ENCODE measurements at regions not wholly inside any gene's neighbourhood (a gene's known extent, or its start where the extent isn't known, plus 50 kb on each side); places are given as distances from the start of the nearest gene placed in this dataset.

DNA sequence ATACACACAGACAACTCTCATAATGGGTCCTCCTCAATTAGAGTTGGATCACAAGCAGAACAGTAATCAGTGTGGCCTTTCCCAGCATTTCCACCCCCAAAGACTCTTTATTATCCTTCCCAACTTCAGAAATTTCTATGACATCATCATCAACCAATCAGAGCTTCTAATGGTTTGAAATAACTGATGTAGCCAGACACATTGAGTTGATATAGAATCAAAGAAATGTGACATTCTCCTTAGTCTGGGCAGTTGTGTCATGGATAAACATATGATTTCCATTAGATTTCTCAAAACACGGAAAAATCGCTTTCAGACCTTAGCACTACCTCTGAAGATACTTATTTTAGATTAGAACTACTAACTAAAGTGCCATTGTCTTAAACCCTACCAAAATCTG lies 75.7 kb upstream of the NFIB start:
- no peak for DNase-seq

DNA sequence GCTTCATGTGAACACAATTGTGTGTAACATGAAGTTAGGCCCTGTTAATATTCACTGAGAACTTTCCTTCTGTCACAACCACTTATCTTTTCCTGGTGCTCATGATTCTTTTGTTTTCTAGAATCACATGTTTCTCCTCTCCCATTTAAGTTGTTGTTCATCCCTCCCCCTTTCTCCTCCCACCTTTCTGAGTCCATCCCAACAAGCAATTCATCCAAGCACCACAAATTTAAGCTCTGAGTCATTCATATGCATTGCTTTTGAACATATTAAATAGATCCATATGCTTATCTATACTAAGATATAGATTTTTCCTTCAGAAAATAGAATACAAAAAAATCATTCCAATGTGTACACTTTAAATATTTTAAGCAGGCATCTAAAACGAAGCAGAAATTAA lies 75.2 kb upstream of the NFIB start:
- no peak for DNase-seq

DNA sequence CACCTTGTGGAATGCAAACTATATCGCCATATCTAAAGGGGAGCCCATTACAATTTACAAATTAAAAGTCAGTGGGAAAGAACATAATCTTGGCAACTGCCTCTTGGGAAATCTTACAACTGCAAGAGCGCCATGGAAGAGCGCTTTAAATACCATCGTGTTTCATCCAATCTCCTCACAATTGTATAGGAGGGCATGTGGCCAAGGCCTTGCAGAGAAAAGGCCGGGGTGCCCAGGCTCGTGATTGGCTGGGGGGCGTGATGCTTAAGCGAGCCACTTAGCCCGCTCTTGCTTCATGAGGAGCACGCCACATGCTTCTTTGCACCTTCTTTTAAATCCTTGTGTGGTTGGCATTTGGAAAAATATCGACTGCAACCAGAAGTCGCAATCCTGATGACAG lies 69.8 kb upstream of the NFIB start:
- DNase-seq: no peak

DNA sequence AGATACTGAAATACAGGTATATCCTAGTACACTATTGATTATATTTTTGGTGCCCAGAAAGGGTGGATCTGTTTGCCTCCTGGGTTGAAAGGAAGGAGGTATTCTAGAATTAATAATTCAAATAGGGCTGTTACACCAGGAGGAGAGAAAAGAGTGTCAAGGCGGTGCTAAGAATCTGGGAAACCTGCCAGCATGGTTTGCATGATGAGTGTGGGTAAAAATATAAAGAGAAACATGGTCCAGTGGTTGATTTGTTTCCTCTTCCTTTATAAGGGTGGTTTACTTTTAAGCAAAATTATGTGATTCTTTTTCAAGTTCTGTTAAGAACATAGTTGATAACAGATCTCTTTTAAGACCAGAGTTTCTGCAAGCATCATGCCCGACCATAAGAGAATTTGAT lies 69.4 kb upstream of the NFIB start:
- DNase-seq: no peak

DNA sequence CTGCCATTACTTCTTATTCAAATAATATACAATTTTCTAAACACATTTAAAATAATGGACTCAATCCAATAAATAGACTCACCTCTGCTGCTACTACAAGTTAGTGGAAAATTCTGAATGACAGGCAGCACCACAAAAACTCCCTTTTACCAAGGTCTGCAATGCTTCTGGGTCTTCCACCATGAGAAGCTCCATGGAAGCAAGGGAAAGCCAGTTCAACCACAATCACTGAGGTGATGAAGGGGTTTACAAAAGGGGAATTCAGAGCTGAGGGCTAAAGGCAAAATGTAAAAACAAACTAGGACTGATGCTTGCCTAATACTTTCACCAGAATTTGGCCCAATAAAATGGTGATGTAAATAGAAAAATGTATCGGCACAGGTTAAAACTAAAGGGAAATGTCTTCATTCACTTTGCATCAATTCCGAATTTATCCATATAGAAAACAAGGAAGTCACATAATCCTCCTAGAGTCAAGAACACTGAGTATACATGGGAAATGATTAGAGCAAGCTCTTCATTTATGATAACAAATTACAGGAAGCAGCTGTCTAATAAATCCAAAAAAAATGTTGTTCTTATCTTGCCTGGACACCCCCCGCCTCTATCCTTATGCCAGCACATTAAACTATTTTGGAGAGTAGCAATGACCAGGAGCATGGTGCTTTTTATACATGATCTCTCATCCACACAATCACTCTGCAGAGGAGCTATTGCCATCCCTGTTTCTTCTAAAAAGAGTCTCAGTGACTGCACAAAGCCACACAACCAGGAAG lies 66.3 kb upstream of the NFIB start:
- DNase-seq: no peak

DNA sequence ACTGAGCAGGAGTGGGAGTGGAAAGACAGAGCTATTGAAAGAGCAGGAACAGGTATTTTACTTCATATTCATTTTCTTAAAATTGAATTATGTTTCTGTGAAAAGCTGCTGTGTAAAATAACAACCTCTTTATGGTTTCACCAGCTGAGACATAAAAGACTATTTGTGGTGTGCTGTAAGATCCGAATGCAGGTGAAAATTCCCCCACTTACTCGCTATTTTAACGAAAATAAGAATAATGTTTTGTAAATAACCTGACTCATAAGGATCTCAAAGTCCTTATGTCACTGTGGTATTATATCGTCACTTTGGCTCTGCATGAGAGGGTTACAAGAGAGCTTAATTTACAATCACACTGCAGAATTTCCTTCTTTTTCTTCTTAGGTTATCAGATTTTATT lies 65.3 kb upstream of the NFIB start:
- DNase-seq: no peak

DNA sequence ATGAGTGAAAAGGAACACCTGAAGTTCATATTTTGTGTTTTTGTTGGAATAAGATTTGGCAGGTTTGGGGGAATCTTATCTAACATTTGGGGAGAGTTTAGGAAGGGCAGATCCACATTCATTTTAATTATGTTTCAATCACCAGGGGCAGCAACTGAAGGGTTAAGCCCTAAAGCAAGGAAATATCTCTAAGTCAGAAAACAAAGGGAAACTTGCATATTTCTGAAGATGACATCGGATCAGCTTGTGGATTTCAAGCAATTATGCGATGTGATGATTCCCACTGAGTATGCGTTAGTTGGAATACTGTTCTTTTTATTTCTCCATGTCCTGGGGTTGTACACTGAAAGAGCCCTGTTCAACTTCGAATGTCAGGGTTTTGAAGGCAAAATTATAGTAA lies 59.8 kb upstream of the NFIB start:
- DNase-seq: no peak

DNA sequence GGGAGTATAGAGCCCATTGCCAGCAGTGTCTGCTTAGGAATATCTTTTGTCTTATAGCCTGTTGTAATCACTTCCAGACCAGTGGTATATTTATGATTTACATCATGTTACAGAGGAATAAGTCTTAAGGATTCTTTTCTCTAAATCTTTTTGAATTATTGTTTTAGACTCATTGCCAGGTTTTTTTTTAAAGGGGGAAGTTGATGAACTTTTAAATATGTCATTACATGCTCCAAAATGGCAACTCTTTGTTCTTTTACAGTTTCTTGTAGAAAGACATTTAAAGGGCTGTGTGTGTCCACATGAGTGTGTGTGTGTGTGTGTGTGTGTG lies 59.4 kb upstream of the NFIB start:
- DNase-seq: no peak

DNA sequence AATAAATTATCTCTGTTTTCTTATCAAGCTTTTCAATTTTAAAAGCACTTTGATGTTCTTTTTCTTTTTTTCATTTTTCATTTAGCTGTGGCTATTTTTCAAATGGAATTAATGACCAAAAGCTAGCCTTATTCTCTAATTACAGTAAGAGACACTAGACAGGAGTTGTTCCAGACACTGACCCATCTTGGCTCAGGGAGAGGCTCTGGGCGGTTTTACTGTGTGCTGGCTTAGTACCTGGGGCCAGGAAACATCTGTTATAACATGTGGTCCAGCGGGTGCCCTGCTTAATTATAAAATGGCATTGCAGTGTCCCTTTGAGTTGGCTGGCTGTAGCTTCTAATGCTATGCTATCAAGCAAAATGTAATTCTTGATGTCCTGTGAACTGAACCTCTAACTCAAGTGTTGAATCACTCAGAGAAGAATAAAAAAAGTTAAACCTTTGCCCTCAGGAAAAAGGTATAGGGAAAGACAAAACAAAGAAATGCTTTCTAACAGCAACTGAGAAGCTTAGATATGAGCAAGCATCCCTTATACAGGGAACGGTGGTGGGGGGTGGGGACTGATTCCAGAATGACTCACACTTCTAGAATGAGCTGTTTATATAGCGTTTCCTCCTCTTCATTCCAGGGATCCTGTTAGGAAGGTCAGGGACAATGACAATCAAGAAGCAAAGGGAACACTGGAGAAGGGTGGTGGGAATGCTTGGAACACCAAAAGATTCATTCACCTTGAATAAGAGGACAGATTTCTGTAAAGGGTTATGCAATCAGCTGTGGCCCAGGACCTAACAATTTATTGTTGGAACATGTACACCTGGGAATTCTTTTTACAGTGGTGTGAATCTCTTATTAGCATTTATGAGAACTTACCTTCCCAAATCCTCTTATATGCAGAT lies 58.7 kb upstream of the NFIB start:
- DNase-seq: no peak

DNA sequence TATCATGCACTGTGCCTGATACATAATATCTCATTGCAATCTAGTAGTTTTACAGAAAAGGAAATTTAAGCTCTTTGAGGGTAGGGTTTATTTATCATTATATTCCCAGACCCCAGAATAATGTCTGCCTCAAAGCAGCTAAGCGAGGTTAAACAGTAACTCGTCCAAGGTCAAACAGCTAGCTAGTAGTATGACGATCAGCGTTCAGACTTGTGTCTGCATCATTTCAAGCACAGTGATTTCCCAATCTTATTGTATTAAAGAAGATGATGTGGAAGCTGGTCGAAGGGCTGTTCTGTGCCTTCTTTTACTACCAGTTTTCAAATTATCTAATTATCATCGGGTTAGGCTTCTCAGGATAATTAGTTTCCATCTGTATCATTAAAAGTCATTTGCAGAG lies 55.1 kb upstream of the NFIB start:
- no peak for DNase-seq

DNA sequence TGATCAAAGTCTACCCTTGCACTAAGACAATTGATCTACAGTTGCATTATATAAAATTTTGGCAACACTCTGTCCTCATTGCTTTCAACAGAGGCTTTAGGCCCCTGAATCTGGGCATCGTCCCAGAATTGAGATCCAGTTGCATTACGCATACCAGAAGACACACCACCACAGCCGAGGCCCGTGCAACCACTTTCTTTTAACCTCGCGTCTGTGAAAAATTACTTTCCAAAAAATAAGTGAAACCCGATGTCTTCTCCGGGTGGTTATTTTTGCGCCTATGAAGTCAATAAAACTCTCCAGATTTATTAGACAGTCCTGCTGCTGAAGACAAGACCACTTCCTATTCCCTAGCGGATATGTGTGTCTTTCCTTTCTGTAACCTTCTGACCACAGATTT lies 52.1 kb upstream of the NFIB start:
- no peak for DNase-seq

DNA sequence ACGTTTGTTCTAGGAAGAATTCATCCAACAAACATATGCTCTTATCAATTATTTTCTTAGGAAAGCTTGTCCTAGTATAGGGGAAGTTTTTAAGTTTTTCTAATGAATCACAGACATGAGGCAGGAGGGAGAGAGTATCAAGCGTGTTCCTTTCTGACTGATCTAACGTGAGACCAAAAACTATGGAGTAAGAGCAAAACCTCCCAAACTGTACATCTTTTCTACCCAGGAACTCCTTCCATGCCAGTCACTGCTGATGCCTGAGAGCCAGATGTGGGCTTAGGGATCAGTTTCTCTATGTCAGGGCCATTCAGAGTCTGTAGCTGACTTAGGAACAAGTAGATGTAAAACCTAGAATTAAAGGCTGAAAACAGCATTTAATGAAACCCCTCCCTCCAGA lies 51.7 kb upstream of the NFIB start:
- DNase-seq: no peak
